Progenitor cell of endocrine pancreas (in vitro differentiated cells): ENCODE measurements at regions not wholly inside any gene's neighbourhood (a gene's known extent, or its start where the extent isn't known, plus 50 kb on each side); places are given as distances from the start of the nearest gene placed in this dataset.

ENCODE experiments used
- DNase-seq: peaks from one replicate; pipeline ENCODE4 v3.0.0; 2021; ENCODE audit warnings: low spot score; ENCODE audit not compliant: unreplicated experiment
- H3K27ac Mint-ChIP-seq: 2 replicates; pipeline ENCODE4 v1.8.0; 2021; ENCODE audit warnings: mild to moderate bottlenecking, moderate library complexity, mixed read lengths
- H3K27me3 Mint-ChIP-seq: 2 replicates; pipeline ENCODE4 v1.8.0; 2021; ENCODE audit warnings: mixed read lengths
- H3K36me3 Mint-ChIP-seq: 2 replicates; pipeline ENCODE4 v1.8.0; 2022; ENCODE audit warnings: mixed read lengths; ENCODE audit not compliant: insufficient read depth
- H3K4me1 Mint-ChIP-seq: 2 replicates; pipeline ENCODE4 v1.8.0; 2021; ENCODE audit warnings: low read depth, mixed read lengths
- H3K4me3 Mint-ChIP-seq: 2 replicates; pipeline ENCODE4 v1.8.0; 2021; ENCODE audit warnings: low read depth, mild to moderate bottlenecking, moderate library complexity, mixed read lengths
- H3K9me3 Mint-ChIP-seq: 2 replicates; pipeline ENCODE4 v1.8.0; 2021; ENCODE audit warnings: low read depth, mixed read lengths
- TF ChIP-seq, protein P1 (sequence below): fragments of 200-600 bp; sonication (generic); IDR thresholded peaks from one replicate; pipeline ENCODE4 v1.5.0; 2021; ENCODE audit warnings: antibody characterized with exemption, mild to moderate bottlenecking; ENCODE audit not compliant: unreplicated experiment

DNA sequence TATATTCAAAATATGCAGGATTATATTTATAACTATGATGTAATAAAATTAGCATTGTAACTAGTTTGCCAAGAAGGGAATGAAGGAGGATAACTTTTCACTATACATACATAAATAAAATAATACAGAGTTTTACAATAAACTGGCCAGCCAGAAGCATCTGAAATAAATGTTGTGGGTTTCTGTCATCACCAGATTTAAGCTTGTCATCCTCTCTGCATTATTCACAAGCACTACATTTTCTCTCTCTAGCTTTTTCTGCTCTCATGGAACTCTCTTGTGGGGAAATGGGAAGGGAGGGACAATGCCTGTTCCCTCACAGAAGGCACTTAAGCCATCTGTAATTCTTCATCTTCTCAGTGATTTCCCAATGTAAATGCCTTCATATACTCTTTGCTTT, 626.8 kb downstream of the SEMA5A start:
- no peak overlapping the region for H3K27ac Mint-ChIP-seq
- no peaks in the 10 kb centered on the region for H3K4me1 Mint-ChIP-seq
- H3K27me3 Mint-ChIP-seq: peaks cover 8% of the 10 kb centered on the region
- H3K4me3 Mint-ChIP-seq: no peak overlapping the region
- no peaks in the 10 kb centered on the region for H3K9me3 Mint-ChIP-seq
- no peak for DNase-seq
- H3K36me3 Mint-ChIP-seq: no peaks in the 10 kb centered on the region
- TF ChIP-seq, protein P1, sequence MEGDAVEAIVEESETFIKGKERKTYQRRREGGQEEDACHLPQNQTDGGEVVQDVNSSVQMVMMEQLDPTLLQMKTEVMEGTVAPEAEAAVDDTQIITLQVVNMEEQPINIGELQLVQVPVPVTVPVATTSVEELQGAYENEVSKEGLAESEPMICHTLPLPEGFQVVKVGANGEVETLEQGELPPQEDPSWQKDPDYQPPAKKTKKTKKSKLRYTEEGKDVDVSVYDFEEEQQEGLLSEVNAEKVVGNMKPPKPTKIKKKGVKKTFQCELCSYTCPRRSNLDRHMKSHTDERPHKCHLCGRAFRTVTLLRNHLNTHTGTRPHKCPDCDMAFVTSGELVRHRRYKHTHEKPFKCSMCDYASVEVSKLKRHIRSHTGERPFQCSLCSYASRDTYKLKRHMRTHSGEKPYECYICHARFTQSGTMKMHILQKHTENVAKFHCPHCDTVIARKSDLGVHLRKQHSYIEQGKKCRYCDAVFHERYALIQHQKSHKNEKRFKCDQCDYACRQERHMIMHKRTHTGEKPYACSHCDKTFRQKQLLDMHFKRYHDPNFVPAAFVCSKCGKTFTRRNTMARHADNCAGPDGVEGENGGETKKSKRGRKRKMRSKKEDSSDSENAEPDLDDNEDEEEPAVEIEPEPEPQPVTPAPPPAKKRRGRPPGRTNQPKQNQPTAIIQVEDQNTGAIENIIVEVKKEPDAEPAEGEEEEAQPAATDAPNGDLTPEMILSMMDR: no peak

DNA sequence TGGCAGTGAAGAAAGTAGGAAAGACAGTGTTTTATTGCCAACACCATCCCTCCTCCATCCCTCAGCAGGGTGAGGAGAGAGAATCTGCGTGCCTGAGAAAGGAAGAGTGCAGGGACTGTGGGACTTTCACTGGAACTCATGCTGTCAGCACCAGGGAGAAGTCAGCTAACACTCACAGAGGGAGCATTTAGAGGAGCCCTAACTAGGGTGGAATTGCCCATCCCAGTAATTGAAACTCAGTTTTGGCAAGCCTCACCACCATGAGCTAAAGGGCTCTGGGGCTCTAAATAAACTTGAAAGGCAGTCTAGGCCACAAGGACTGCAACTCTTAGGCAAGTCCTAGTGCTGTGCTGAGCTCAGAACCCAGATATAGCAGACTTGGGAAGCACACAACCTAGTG, 622.3 kb downstream of the SEMA5A start:
- H3K36me3 Mint-ChIP-seq: no peaks in the 10 kb centered on the region
- no peak overlapping the region for H3K27ac Mint-ChIP-seq
- no peak for DNase-seq
- no peaks in the 10 kb centered on the region for H3K27me3 Mint-ChIP-seq
- H3K4me1 Mint-ChIP-seq: no peaks in the 10 kb centered on the region
- H3K4me3 Mint-ChIP-seq: no peak overlapping the region
- H3K9me3 Mint-ChIP-seq: peaks cover 3% of the 10 kb centered on the region
- TF ChIP-seq, protein P1: no peak

DNA sequence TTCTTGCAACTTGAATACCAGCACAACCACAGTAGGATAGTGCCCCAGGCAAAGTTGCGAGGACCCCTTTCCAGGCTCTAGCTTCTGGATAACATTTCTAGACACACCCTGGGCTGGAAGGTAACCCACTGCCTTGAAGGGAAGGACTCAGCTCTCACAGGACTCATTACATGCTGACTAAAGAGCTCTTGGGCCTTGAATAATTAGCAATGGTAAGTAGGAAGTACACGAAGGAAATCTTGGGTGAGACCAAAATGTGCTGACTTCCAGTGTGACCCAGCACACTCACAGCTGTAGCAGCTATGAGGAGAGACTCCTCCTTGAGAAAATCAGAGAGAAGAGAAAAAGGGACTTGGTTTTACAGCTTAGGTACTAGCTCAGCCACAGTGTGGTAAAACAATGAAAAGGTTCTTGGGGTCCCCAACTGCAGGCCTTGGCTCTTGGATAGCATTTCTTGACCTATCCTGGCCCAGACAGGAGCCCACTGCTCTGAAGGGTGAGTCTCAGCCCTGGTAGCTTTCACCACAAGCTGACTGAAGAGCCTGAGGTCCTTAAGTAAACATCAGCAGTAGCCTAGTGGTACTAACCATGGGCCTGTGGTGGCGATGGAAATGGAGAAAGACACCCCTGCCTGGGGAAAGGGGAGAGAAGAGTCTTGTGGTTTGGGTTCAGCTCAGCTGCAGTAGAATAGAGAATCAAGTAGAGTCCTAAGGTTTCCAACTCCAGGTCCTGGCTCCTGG, 621.7 kb downstream of the SEMA5A start:
- no peak overlapping the region for H3K4me3 Mint-ChIP-seq
- TF ChIP-seq, protein P1: no peak
- H3K27ac Mint-ChIP-seq: no peak overlapping the region
- no peak for DNase-seq
- H3K4me1 Mint-ChIP-seq: no peaks in the 10 kb centered on the region
- peaks cover 3% of the 10 kb centered on the region for H3K9me3 Mint-ChIP-seq
- H3K36me3 Mint-ChIP-seq: no peaks in the 10 kb centered on the region
- no peaks in the 10 kb centered on the region for H3K27me3 Mint-ChIP-seq

DNA sequence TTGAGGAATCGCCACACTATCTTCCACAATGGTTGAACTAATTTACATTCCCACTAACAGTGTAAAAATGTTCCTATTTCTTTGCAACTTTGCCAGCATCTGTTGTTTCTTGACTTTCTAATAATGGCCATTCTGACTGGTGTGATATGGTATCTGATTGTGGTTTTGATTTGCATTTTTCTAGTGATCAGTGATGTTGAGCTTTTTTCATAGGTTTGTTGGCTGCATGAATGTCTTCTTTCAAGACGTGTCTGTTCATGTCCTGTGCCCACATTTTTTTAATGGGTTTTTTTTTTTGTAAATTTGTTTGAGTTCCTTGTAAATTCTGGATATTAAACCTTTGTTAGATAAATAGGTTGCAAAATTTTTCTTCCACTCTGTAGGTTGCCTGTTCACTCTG, 615.9 kb downstream of the SEMA5A start:
- no peak overlapping the region for H3K4me3 Mint-ChIP-seq
- H3K27me3 Mint-ChIP-seq: no peaks in the 10 kb centered on the region
- TF ChIP-seq, protein P1: no peak
- no peak for DNase-seq
- no peaks in the 10 kb centered on the region for H3K36me3 Mint-ChIP-seq
- no peaks in the 10 kb centered on the region for H3K4me1 Mint-ChIP-seq
- H3K27ac Mint-ChIP-seq: no peak overlapping the region
- H3K9me3 Mint-ChIP-seq: peaks cover 3% of the 10 kb centered on the region

DNA sequence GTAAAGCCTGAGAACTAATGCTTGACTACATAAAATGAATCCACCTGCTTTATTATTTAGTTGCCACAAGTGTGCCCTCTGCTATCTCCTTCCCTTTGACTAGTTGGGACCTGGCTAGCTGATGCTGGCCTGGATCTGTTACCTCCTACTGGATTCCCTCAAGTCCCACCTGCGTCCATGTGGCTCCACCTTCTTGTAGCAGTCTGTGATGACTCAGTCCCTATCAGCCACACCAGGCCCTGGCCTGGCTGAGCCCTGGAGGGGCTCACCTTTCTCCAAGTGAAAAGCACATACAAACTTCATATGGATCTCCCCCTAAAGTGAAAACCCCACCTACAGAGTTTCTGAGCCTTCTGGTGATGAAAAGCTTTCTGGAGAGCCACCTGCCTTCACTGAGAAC, 611.4 kb downstream of the SEMA5A start:
- H3K27ac Mint-ChIP-seq: no peak overlapping the region
- H3K4me1 Mint-ChIP-seq: no peaks in the 10 kb centered on the region
- TF ChIP-seq, protein P1: no peak
- H3K4me3 Mint-ChIP-seq: no peak overlapping the region
- no peaks in the 10 kb centered on the region for H3K27me3 Mint-ChIP-seq
- no peak for DNase-seq
- H3K36me3 Mint-ChIP-seq: no peaks in the 10 kb centered on the region
- peaks cover 4% of the 10 kb centered on the region for H3K9me3 Mint-ChIP-seq
